MM.1S (cell line): ENCODE measurements at regions not wholly inside any gene's neighbourhood (a gene's known extent, or its start where the extent isn't known, plus 50 kb on each side); places are given as distances from the start of the nearest gene placed in this dataset.

ENCODE experiments used
- DNase-seq: peaks from one replicate; pipeline ENCODE4 v3.0.0-alpha.2; 2015
- H2AFZ ChIP-seq: fragments of 300-600 bp; sonication (generic); 2 replicates; pipeline ENCODE4 v1.6.0; 2016; ENCODE audit warnings: antibody characterized with exemption, low read length
- H3F3A ChIP-seq: fragments of 300-600 bp; sonication (generic); 2 replicates; pipeline ENCODE4 v1.6.1; 2016; ENCODE audit warnings: mild to moderate bottlenecking, antibody characterized with exemption, low read length, moderate library complexity, mixed read lengths; ENCODE audit not compliant: insufficient read depth
- H3K27ac ChIP-seq: fragments of 300-600 bp; sonication (generic); 2 replicates; pipeline ENCODE4 v1.5.1; 2016; ENCODE audit warnings: mild to moderate bottlenecking, low read length
- H3K27me3 ChIP-seq: fragments of 300-600 bp; sonication (generic); replicated peaks from 2 replicates; pipeline ENCODE4 v1.6.0; 2016; ENCODE audit warnings: low read length; ENCODE audit not compliant: insufficient read depth
- H3K36me3 ChIP-seq: fragments of 300-600 bp; sonication (generic); replicated peaks from 2 replicates; pipeline ENCODE4 v1.6.1; 2016; ENCODE audit warnings: mild to moderate bottlenecking, low read length, mixed read lengths; ENCODE audit not compliant: insufficient read depth
- H3K4me1 ChIP-seq: fragments of 300-600 bp; sonication (generic); 2 replicates; pipeline ENCODE4 v1.6.1; 2016; ENCODE audit warnings: low read length, mixed read lengths
- H3K4me2 ChIP-seq: fragments of 300-600 bp; sonication (generic); 2 replicates; pipeline ENCODE4 v1.6.0; 2016; ENCODE audit warnings: low read depth, low read length
- H3K4me3 ChIP-seq: fragments of 300-600 bp; sonication (generic); 2 replicates; pipeline ENCODE4 v1.5.1; 2016; ENCODE audit warnings: low read length, mixed read lengths
- H3K79me2 ChIP-seq: fragments of 300-600 bp; sonication (generic); 2 replicates; pipeline ENCODE4 v1.6.1; 2016; ENCODE audit warnings: mixed run types, low read length, mixed read lengths
- H3K9ac ChIP-seq: fragments of 300-600 bp; sonication (generic); 2 replicates; pipeline ENCODE4 v1.6.1; 2016; ENCODE audit warnings: low read length, mixed read lengths
- H3K9me2 ChIP-seq: fragments of 300-600 bp; sonication (generic); replicated peaks from 2 replicates; pipeline ENCODE4 v1.6.1; 2016; ENCODE audit warnings: mild to moderate bottlenecking, low read length, mixed read lengths; ENCODE audit not compliant: insufficient read depth
- H3K9me3 ChIP-seq: fragments of 300-600 bp; sonication (generic); replicated peaks from 2 replicates; pipeline ENCODE4 v1.6.1; 2016; ENCODE audit warnings: mild to moderate bottlenecking, low read length, mixed read lengths; ENCODE audit not compliant: insufficient read depth
- H4K20me1 ChIP-seq: fragments of 300-600 bp; sonication (generic); 2 replicates; pipeline ENCODE4 v1.6.1; 2016; ENCODE audit warnings: mild to moderate bottlenecking, low read length, moderate library complexity, mixed read lengths; ENCODE audit not compliant: insufficient read depth
- EZH2 ChIP-seq: fragments of 300-600 bp; sonication (generic); optimal IDR thresholded peaks from 2 replicates; pipeline ENCODE3; 2017; ENCODE audit warnings: low read depth, mild to moderate bottlenecking, antibody characterized with exemption, low read length, mixed read lengths
- EZH2phosphoT487 ChIP-seq: fragments of 300-600 bp; sonication (generic); IDR thresholded peaks from 2 replicates; pipeline ENCODE4 v1.6.1; 2018; ENCODE audit warnings: antibody characterized with exemption, low read length
- TF ChIP-seq, protein P1 (sequence below): fragments of 300-600 bp; sonication (generic); IDR thresholded peaks from 2 replicates; pipeline ENCODE4 v1.5.1; 2016; ENCODE audit warnings: antibody characterized with exemption, low read length, mixed read lengths

- no peak overlapping the region for H3K4me3 ChIP-seq
- no peaks in the 10 kb centered on the region for H3K36me3 ChIP-seq
- H3K9me2 ChIP-seq = no peaks in the 10 kb centered on the region
- H2AFZ ChIP-seq = no peak overlapping the region
- no peaks in the 10 kb centered on the region for H4K20me1 ChIP-seq
- H3K4me1 ChIP-seq = no peaks in the 10 kb centered on the region
- no peak overlapping the region for H3K27ac ChIP-seq
- H3F3A ChIP-seq = no peaks in the 10 kb centered on the region
- H3K79me2 ChIP-seq = no peaks in the 10 kb centered on the region
- TF ChIP-seq, protein P1, sequence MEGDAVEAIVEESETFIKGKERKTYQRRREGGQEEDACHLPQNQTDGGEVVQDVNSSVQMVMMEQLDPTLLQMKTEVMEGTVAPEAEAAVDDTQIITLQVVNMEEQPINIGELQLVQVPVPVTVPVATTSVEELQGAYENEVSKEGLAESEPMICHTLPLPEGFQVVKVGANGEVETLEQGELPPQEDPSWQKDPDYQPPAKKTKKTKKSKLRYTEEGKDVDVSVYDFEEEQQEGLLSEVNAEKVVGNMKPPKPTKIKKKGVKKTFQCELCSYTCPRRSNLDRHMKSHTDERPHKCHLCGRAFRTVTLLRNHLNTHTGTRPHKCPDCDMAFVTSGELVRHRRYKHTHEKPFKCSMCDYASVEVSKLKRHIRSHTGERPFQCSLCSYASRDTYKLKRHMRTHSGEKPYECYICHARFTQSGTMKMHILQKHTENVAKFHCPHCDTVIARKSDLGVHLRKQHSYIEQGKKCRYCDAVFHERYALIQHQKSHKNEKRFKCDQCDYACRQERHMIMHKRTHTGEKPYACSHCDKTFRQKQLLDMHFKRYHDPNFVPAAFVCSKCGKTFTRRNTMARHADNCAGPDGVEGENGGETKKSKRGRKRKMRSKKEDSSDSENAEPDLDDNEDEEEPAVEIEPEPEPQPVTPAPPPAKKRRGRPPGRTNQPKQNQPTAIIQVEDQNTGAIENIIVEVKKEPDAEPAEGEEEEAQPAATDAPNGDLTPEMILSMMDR = no peak
- no peak for TF ChIP-seq EZH2phosphoT487
- no peak for TF ChIP-seq EZH2
- DNase-seq = no peak
- no peak overlapping the region for H3K9ac ChIP-seq
- H3K4me2 ChIP-seq = no peak overlapping the region
- H3K27me3 ChIP-seq = no peaks in the 10 kb centered on the region
- no peaks in the 10 kb centered on the region for H3K9me3 ChIP-seq
These were observed 276.1 kb upstream of the NCAM1 start for GRCh38 chr11:112685111-112685510.

GRCh38 chr11:112689851-112690250 is 271.4 kb upstream of the NCAM1 start:
- H3K9me2 ChIP-seq = no peaks in the 10 kb centered on the region
- H3K9me3 ChIP-seq = no peaks in the 10 kb centered on the region
- H3K36me3 ChIP-seq = no peaks in the 10 kb centered on the region
- no peak overlapping the region for H2AFZ ChIP-seq
- no peaks in the 10 kb centered on the region for H3F3A ChIP-seq
- TF ChIP-seq EZH2 = no peak
- TF ChIP-seq EZH2phosphoT487 = no peak
- TF ChIP-seq, protein P1 = no peak
- H3K9ac ChIP-seq = no peak overlapping the region
- H3K4me1 ChIP-seq = no peaks in the 10 kb centered on the region
- DNase-seq = no peak
- H4K20me1 ChIP-seq = no peaks in the 10 kb centered on the region
- no peaks in the 10 kb centered on the region for H3K79me2 ChIP-seq
- H3K4me3 ChIP-seq = no peak overlapping the region
- H3K4me2 ChIP-seq = no peak overlapping the region
- no peak overlapping the region for H3K27ac ChIP-seq
- H3K27me3 ChIP-seq = no peaks in the 10 kb centered on the region

- no peak overlapping the region for H3K27ac ChIP-seq
- no peaks in the 10 kb centered on the region for H3K4me1 ChIP-seq
- no peaks in the 10 kb centered on the region for H4K20me1 ChIP-seq
- no peak overlapping the region for H3K4me3 ChIP-seq
- H3K79me2 ChIP-seq = no peaks in the 10 kb centered on the region
- H3K36me3 ChIP-seq = no peaks in the 10 kb centered on the region
- H3K27me3 ChIP-seq = no peaks in the 10 kb centered on the region
- no peaks in the 10 kb centered on the region for H3K9me3 ChIP-seq
- H3K9me2 ChIP-seq = no peaks in the 10 kb centered on the region
- H3K4me2 ChIP-seq = no peak overlapping the region
- H3K9ac ChIP-seq = no peak overlapping the region
- H2AFZ ChIP-seq = no peak overlapping the region
- H3F3A ChIP-seq = no peaks in the 10 kb centered on the region
- DNase-seq = no peak
- TF ChIP-seq EZH2 (no peak), EZH2phosphoT487 (no peak)
- TF ChIP-seq, protein P1 = no peak
These were observed 267.4 kb upstream of the NCAM1 start for GRCh38 chr11:112693781-112694180.
